Kidney (tissue), 13 donors: ENCODE measurements at regions not wholly inside any gene's neighbourhood (a gene's known extent, or its start where the extent isn't known, plus 50 kb on each side); places are given as distances from the start of the nearest gene placed in this dataset.

Experiments
- DNase-seq, 5 donors: peaks; one replicate each; pipeline ENCODE4 v3.0.0-alpha.2; 2013 to 2020
- FAIRE-seq: peaks from 2 replicates; lab custom pipeline; 2012; peaks lifted over from hg19 to GRCh38; lab: Jason Lieb, UNC
- H3K27ac ChIP-seq, 2 donors: one replicate each; pipeline ENCODE4 v1.7.0; 2013; ENCODE audit warnings: low read depth in 2 of 2, low read length in 2 of 2, inconsistent platforms in 1 of 2
- H3K27me3 ChIP-seq: one replicate; pipeline ENCODE4 v1.7.1; 2013; ENCODE audit warnings: low read length, inconsistent platforms; ENCODE audit not compliant: control insufficient read depth, insufficient read depth
- H3K36me3 ChIP-seq, 3 donors: one replicate each; pipeline versions ENCODE4 v1.7.0 to v1.7.1; 2013; ENCODE audit warnings: low read length in 3 of 3, control low read depth in 1 of 3, inconsistent platforms in 1 of 3; ENCODE audit not compliant: insufficient read depth in 3 of 3, control insufficient read depth in 2 of 3
- H3K4me1 ChIP-seq, 3 donors: one replicate each; pipeline versions ENCODE4 v1.7.0 to v1.7.1; 2013; ENCODE audit warnings: low read length in 3 of 3, inconsistent platforms in 1 of 3, low read depth in 1 of 3; ENCODE audit not compliant: control insufficient read depth in 2 of 3, insufficient read depth in 2 of 3
- H3K4me3 ChIP-seq, 3 donors: one replicate each; pipeline versions ENCODE4 v1.7.0 to v1.8.1; 2013; ENCODE audit warnings: low read length in 3 of 3, control low read depth in 1 of 3, inconsistent platforms in 1 of 3
- H3K9ac ChIP-seq, 3 donors: one replicate each; pipeline versions ENCODE4 v1.7.0 to v1.7.1; 2013; ENCODE audit warnings: low read length in 3 of 3, control low read depth in 1 of 3, inconsistent platforms in 1 of 3
- H3K9me3 ChIP-seq, 3 donors: one replicate each; pipeline versions ENCODE4 v1.7.0 to v1.7.1; 2013; ENCODE audit warnings: low read length in 3 of 3, control low read depth in 1 of 3, inconsistent platforms in 1 of 3; ENCODE audit not compliant: control insufficient read depth in 2 of 3, insufficient read depth in 1 of 3
- intact Hi-C: fragments of 100-400 bp; cut with DNase I; formaldehyde crosslinking; loops from one replicate; pipeline ENCODE4 v1.11.1; 2022
- TF ChIP-seq, protein P1 (sequence below): IDR thresholded peaks from 3 replicates; pipeline ENCODE4 v1.5.1; 2012; ENCODE audit warnings: mild to moderate bottlenecking, moderate library complexity, borderline replicate concordance; ENCODE audit not compliant: insufficient read depth; ENCODE audit errors: extremely low read depth
- donor health status: control.
- donor health status: control.
- donor health status: control.
- donor health status: control.
- donor health status: control.
- donor health status: DM: yes; HTN: yes; CAD: no.
- donor health status: Normal renal cell carcinoma (clear cell type).

GRCh38 chr6:140897804-140898573 lies 1234.7 kb upstream of the GJE1 start:
- H3K27ac ChIP-seq: no peak overlapping the region
- H3K36me3 ChIP-seq: no peaks in the 10 kb centered on the region
- peaks cover 0 to 9% (median 0%) of the 10 kb centered on the region in 3 donors for H3K9me3 ChIP-seq
- no peak overlapping the region for H3K9ac ChIP-seq
- H3K27me3 ChIP-seq: no peaks in the 10 kb centered on the region
- H3K4me1 ChIP-seq: no peaks in the 10 kb centered on the region
- no peak overlapping the region for H3K4me3 ChIP-seq
- intact Hi-C loops: no loop called here
- DNase-seq (no peak), FAIRE-seq (no peak)
- TF ChIP-seq, protein P1, sequence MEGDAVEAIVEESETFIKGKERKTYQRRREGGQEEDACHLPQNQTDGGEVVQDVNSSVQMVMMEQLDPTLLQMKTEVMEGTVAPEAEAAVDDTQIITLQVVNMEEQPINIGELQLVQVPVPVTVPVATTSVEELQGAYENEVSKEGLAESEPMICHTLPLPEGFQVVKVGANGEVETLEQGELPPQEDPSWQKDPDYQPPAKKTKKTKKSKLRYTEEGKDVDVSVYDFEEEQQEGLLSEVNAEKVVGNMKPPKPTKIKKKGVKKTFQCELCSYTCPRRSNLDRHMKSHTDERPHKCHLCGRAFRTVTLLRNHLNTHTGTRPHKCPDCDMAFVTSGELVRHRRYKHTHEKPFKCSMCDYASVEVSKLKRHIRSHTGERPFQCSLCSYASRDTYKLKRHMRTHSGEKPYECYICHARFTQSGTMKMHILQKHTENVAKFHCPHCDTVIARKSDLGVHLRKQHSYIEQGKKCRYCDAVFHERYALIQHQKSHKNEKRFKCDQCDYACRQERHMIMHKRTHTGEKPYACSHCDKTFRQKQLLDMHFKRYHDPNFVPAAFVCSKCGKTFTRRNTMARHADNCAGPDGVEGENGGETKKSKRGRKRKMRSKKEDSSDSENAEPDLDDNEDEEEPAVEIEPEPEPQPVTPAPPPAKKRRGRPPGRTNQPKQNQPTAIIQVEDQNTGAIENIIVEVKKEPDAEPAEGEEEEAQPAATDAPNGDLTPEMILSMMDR: no peak

GRCh38 chr6:140897349-140897748 lies 1235.4 kb upstream of the GJE1 start:
- TF ChIP-seq, protein P1: no peak
- Histone ChIP-seq H3K27me3 (no peaks in the 10 kb centered on the region), H3K27ac (no peak overlapping the region), H3K36me3 (no peaks in the 10 kb centered on the region), H3K9me3 (peaks cover 0 to 9% (median 0%) of the 10 kb centered on the region in 3 donors), H3K4me3 (no peak overlapping the region), H3K4me1 (no peaks in the 10 kb centered on the region), H3K9ac (no peak overlapping the region)
- FAIRE-seq: no peak
- no peak for DNase-seq
- intact Hi-C loops: no loop called here

GRCh38 chr6:140893432-140893831 lies 1239.3 kb upstream of the GJE1 start:
- no peak overlapping the region for H3K4me3 ChIP-seq
- FAIRE-seq: no peak
- no peaks in the 10 kb centered on the region for H3K4me1 ChIP-seq
- intact Hi-C loops: no loop called here
- TF ChIP-seq, protein P1: no peak
- no peaks in the 10 kb centered on the region for H3K27me3 ChIP-seq
- H3K36me3 ChIP-seq: no peaks in the 10 kb centered on the region
- no peaks in the 10 kb centered on the region for H3K9me3 ChIP-seq
- no peak overlapping the region for H3K27ac ChIP-seq
- DNase-seq: no peak
- no peak overlapping the region for H3K9ac ChIP-seq

DNA sequence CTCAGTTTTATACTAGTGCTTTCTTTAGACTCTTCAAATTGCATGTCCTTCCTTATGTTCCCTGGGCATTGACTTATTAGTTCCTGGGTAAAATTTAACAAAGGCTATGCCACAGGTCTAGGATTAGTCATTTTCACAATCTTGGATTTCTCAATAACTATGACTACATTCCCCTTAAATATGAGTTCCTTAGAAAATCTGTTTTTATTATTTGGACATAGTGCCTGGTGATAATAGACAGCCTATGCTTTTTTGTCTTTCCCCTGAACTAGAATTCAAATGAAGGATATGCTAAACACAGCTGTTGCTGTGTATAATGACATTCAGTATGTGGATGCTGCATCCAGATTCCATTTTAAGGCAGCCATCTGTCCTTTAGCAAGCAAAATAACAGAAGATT lies 1252.8 kb upstream of the GJE1 start:
- TF ChIP-seq, protein P1: no peak
- H3K4me1 ChIP-seq: no peaks in the 10 kb centered on the region
- intact Hi-C loops: no loop called here
- H3K9me3 ChIP-seq: no peaks in the 10 kb centered on the region
- no peaks in the 10 kb centered on the region for H3K36me3 ChIP-seq
- no peak for FAIRE-seq
- H3K27ac ChIP-seq: no peak overlapping the region
- H3K9ac ChIP-seq: no peak overlapping the region
- no peaks in the 10 kb centered on the region for H3K27me3 ChIP-seq
- DNase-seq: no peak
- no peak overlapping the region for H3K4me3 ChIP-seq
